GM19395 (cell line): ENCODE measurements at regions not wholly inside any gene's neighbourhood (a gene's known extent, or its start where the extent isn't known, plus 50 kb on each side); places are given as distances from the start of the nearest gene placed in this dataset.

ENCODE experiments used
- ATAC-seq: cut with Tn5 transposase; IDR thresholded peaks from one replicate; pipeline ENCODE4 v1.9.1; 2021; ENCODE audit warnings: mild to moderate bottlenecking, moderate library complexity; ENCODE audit not compliant: unreplicated experiment

- ATAC-seq: no peak
Observed at GRCh38 chr7:18235819-18236218, 208.2 kb upstream of the PRPS1L1 start.

- no peak for ATAC-seq
Observed at GRCh38 chr7:18239212-18239611, 211.6 kb upstream of the PRPS1L1 start.

DNA sequence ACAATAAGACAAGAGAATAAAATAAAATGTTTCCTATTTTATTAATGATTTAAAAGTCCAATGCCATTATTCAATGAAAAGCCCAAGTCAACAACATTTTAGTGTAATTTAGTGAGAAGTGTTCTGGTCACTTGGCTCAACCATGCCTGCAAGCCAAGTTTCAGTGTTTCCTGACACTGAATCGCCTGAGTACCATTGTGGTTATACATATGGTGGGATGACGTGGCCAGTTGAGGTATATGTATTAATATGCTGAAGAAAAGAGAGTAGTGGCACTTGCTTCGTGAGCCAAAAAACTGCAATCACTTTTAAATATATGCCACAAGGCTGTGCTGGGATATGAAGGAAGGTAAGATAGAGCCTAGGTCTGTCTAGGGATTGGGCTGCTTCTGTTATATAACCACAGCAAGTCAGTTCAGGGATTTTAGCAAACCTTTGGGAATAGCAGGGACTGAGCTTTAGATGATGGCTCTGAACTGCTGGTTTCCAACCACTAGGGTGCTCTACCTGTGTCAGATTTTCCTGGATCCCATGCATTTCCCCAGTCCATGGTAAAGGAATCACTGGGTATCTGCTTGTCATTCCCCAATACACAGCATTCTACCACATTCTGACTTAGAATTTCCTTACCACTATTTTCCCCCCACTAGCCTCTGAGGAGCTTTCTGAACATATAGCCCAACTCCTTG is 214.0 kb upstream of the PRPS1L1 start:
- peak; percentile 69 for ATAC-seq

DNA sequence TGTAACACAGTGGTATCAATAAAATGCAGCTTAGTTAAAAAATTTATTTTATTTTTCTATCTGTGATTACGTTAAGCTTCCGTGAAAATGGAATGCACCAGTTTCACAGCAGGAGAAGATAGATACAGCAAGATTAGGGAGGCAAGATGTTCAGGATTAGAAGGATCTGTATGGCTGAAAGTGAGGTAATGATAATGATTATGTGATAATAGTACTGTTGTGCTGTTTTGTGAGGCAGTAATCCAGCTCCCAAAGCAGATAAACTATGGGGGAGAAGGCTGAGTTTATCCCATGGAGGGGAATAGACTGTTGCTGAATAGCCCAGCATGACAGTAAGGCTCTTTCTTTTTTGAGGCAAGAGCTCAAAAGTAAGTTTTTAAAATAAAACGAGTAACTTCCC is 216.1 kb upstream of the PRPS1L1 start:
- ATAC-seq: no peak

DNA sequence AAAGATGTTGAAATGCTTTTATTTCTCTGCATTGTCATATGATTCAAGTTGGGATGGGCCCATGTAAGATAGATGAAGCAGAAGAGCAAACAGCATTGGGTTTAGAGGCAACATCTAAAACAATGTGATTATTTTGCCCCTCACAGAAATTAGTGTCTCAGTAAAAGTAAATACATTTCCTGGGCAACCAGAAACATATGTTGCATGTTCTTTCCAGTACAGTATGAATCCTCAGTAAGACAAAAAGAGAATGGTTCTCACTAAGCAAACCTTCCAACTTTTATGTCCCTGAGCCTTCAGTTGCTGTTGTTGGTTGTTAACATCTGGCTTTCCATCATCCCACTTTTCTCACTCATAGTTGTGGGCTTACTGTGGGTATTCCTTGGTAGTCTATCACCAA is 222.5 kb upstream of the PRPS1L1 start:
- no peak for ATAC-seq

DNA sequence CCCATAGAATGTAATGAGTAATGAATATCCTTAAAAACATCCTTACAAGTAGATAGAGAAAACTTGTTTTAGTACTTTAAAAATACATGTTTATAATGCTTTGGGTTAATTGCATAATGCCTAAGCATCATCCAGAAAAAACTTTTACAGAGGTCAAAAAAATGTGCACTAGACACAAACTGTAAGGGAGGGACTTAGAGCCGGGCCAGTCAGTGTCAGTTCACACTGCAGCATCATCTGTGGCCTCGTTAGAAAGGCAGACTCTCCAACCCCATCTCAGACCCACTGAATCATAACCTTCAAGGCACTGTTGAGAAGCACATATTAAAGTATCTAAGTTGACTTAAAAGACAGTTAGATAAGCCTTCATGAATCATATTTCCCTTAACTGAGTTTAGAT is 230.1 kb upstream of the PRPS1L1 start:
- ATAC-seq: no peak

DNA sequence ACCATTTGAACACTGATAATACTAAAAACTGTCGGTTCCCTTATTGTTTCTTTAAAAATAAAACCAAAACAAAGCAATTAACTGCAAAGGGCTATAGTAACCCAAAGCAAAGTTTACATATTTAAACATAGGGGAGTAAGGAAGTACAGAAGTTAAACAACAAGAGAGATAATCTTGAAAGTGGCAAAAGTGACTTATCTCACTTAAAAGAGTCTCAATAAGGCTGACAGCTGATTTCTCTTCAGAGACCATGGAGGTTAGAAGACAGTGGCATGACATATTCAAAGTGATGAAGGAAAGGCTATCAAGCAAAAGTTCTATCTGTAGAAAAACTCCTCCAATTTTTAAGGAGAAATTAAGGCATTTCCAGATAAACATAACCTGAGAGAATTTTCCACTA is 233.5 kb upstream of the HDAC9 start:
- no peak for ATAC-seq

DNA sequence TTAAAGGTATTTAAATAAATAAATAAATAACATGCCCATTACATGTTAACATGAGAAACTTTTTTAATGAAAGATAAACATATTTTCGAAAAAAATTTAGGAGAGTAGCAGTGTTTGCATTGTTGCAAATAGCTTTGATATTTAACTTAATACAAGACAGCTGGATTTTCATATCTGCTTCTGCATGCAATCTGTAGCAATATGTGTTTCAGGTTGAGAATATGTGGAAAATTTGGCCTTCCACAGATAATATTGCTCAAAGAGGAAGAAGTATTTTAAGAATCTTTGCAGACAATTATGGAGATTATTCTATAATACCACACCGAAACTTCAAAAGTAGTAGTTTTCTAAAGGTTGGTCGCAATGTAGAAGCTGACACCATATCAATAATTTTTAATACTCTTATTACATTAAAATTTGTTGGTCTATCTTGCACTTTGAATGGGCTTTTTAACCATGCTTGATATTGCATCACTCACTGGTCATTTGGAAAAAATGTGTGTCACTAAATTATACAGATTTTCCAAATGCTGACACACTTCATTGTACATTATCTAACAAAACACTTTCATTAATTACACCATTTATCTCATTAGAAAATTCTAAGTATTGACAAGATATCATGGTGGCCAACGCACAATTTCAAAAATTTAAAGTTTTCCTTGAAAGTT is 229.8 kb upstream of the HDAC9 start:
- no peak for ATAC-seq

DNA sequence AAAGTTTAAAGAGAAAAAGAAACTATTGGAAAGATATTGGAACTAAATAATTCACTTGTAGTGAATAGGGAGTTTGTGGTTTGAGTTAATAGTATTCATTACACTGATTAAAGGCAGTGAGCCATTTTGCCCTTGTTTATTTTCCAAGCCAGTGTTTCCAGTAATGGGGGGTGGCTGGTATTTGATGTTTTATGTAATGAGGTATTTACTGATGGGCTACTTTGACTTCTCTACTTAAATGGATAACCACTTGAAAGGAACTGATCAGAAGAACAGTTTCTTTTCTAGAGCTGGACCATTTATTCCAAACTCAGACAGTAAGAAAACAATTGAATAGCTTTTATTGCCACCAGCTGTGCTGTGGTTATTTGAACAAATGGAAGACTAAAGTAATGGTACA is 227.0 kb upstream of the HDAC9 start:
- no peak for ATAC-seq

GRCh38 chr7:18276380-18276779 is 219.2 kb upstream of the HDAC9 start:
- no peak for ATAC-seq

DNA sequence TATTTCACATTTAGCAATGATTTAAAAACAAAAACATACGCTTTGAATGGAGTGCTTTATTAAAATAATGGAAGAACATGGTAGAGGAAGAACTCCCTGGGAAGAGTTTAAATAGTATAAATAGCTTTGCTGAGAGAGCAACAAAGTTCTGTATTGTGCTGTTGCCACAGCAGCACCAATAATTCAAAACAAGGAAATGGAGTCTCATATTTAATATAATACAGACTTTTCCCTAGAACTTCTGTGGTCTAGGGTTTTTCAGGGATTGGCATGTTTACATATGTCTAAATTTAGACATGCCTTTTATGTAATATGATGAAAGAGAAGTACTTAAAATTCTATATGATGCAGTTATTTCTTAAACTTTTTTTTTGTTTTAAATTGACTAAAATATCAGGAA is 217.2 kb upstream of the HDAC9 start:
- ATAC-seq: no peak

GRCh38 chr7:18283045-18283444 is 212.5 kb upstream of the HDAC9 start:
- no peak for ATAC-seq

DNA sequence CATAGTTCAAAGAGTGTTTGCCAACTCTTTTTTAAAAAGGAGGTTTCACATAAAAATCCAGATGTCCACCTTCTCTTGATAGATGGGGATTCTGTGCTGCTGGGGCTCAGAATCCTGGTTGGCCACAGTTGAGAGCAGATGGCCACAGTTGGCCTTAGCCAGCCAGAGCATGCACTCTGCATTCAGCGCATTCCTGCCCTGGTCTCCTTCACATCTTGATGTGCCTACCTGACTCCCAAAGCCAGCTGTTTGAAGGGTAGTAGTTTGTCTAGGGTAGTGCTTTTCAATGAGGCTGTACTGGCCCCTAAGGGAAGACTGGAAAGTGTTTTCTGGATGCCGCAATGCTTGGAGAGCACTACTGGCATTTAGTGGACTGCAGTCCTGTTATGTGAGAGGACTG is 208.1 kb upstream of the HDAC9 start:
- no peak for ATAC-seq

- ATAC-seq: no peak
Observed at GRCh38 chr7:18288322-18289037, 207.1 kb upstream of the HDAC9 start.

GRCh38 chr7:18289788-18290187 is 205.8 kb upstream of the HDAC9 start:
- peak; percentile 11 for ATAC-seq

- ATAC-seq: peak; percentile 72
Observed at GRCh38 chr7:18290223-18290622, 205.3 kb upstream of the HDAC9 start.

DNA sequence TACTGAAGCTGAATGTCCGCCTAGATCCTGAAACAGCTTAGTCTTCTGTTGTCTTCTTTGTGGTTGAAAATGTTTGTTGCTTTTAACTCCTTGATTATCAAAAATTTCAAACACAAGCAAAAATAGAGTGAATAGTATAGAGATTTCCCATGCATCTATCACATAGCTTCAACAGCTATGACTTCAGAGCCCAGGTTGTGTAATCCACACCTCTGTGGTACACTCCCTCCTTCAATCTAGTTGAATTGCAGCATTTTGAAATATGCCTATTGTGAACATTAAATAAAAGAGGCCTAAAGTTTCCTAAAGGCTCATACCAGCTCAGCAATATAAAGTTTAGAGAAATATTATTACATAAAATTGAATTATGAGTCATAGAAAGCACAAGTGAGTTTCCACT is 204.7 kb upstream of the HDAC9 start:
- ATAC-seq: no peak

DNA sequence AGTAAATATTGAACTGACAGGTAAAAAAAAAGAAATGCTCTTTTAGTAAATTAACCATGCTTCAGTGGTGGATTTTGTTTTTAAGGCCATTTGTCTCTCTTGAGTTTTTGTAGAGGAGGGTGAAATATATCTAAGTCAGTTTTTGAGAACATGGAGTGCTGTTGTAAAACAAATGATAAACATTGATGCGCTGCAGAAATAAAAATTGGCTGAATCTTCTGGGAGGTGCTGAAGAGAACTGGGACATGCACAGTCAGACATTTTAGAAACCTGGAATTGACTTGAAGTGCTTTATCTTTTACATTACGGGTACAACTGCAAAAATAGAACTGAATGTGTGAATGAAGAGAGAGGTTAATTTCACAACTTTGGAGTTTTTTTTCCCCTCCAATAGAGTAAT is 203.0 kb upstream of the HDAC9 start:
- no peak for ATAC-seq

- no peak for ATAC-seq
Observed at GRCh38 chr7:18293759-18294158, 201.8 kb upstream of the HDAC9 start.

- ATAC-seq: no peak
Observed at GRCh38 chr7:18294411-18294810, 201.1 kb upstream of the HDAC9 start.

DNA sequence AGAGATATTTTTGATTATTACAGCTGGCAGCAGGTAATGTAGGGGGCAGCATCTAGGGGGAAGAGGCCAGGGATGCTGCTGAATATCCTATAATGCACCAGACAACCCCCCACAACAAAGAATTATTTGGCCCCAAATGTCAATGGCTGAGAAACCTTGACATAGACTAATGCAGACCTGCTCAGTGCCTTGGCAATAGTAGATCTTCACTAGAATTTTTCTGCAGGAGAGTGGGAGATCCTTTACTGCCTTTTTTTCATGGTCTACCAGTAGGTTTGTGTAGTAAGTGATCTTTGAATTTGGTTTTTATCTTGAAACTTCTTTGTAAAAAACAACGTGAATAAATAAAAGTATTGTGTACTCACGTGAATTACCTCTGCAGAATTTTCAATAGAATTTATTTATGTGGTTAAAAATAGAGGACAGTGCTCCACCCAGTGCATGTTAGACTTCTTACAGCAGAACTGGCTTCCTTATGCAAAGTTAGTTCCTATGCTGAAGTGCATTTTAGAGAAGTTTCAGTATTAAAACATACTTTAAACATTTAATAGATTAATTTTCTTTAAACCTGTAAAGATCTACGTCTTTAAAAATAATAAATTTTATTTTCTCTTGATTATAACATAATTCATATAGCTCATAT is 199.6 kb upstream of the HDAC9 start:
- ATAC-seq: no peak

- no peak for ATAC-seq
Observed at GRCh38 chr7:18302097-18302496, 193.5 kb upstream of the HDAC9 start.
